Panc1 (cell line): ENCODE measurements at regions not wholly inside any gene's neighbourhood (a gene's known extent, or its start where the extent isn't known, plus 50 kb on each side); places are given as distances from the start of the nearest gene placed in this dataset.

Source experiments
- ATAC-seq: fragments of 200-7000 bp; cut with Tn5 transposase; 2 replicates; pipeline ENCODE4 v1.9.1; 2020; ENCODE audit warnings: mild to moderate bottlenecking, moderate library complexity
- BruUV-seq: library from RNA; stranded (reverse); fragments of 400-500 nt; replicated peaks from 2 replicates; lab custom pipeline; 2021; lab: Mats Ljungman, UMichigan
- CTCF ChIA-PET: fragments of 300-600 bp; sonication (Branson Sonifier 250); formaldehyde crosslinking; loops from one replicate; lab custom pipeline; 2022; ENCODE audit warnings: antibody characterized with exemption; lab: Charles Lee
- POLR2A ChIA-PET: fragments of 300-600 bp; sonication (Branson Sonifier 250); formaldehyde crosslinking; loops from one replicate; lab custom pipeline; 2022; ENCODE audit warnings: antibody characterized with exemption; lab: Charles Lee
- DNase-seq: peaks from one replicate; pipeline ENCODE4 v3.0.0-alpha.2; 2010; ENCODE audit warnings: low read depth, low spot score
- H3K27ac ChIP-seq: 2 replicates; pipeline ENCODE4 v1.5.1; 2011; ENCODE audit warnings: mild to moderate bottlenecking, low read length, inconsistent platforms
- H3K27me3 ChIP-seq: fragments of 200-500 bp; sonication (Bioruptor generic); 2 replicates; pipeline ENCODE4 v1.6.0; 2014; ENCODE audit warnings: low read length, inconsistent platforms; ENCODE audit not compliant: control insufficient read depth, insufficient read depth
- H3K36me3 ChIP-seq: fragments of 200-500 bp; sonication (Bioruptor generic); 2 replicates; pipeline ENCODE4 v1.5.1; 2014; ENCODE audit warnings: inconsistent platforms, mild to moderate bottlenecking, low read length, moderate library complexity; ENCODE audit not compliant: control insufficient read depth, insufficient read depth
- H3K4me1 ChIP-seq: 2 replicates; pipeline ENCODE4 v1.5.1; 2011; ENCODE audit warnings: inconsistent platforms, mild to moderate bottlenecking, low read length, moderate library complexity; ENCODE audit not compliant: control insufficient read depth, insufficient read depth
- H3K4me3 ChIP-seq, 2 experiments: 2 replicates each; pipeline ENCODE4 v1.5.1; 2011 to 2012; ENCODE audit warnings: low read depth in 2 of 2, low read length in 2 of 2, mild to moderate bottlenecking in 2 of 2, inconsistent platforms in 1 of 2, moderate library complexity in 1 of 2
- H3K9me3 ChIP-seq: fragments of 200-500 bp; sonication (Bioruptor generic); 2 replicates; pipeline ENCODE4 v1.5.1; 2014; ENCODE audit warnings: low read depth, mild to moderate bottlenecking, inconsistent platforms, low read length, moderate library complexity; ENCODE audit not compliant: control insufficient read depth, insufficient read depth
- POLR2AphosphoS5 ChIP-seq: IDR thresholded peaks from 2 replicates; pipeline ENCODE4 v1.6.1; 2012; ENCODE audit warnings: mild to moderate bottlenecking, low read depth, low read length, moderate library complexity
- SIN3A ChIP-seq: IDR thresholded peaks from 2 replicates; pipeline ENCODE4 v1.6.1; 2012; ENCODE audit warnings: low read depth, mild to moderate bottlenecking, low read length, moderate library complexity, borderline replicate concordance; ENCODE audit not compliant: insufficient read depth
- TCF7L2 ChIP-seq: IDR thresholded peaks from 2 replicates; pipeline ENCODE4 v1.6.1; 2011; ENCODE audit warnings: mild to moderate bottlenecking, low read depth, low read length, inconsistent platforms
- in situ Hi-C: cut with HindIII; loops from 2 replicates; pipeline ENCODE4 v1.10.0; 2016; ENCODE audit warnings: low sequenced_read_pairs, low pct_unique_long_range_greater_than_20kb
- intact Hi-C: fragments of 100-400 bp; cut with micrococcal nuclease; formaldehyde crosslinking; loops from one replicate; pipeline ENCODE4 v1.10.0; 2022; ENCODE audit not compliant: unreplicated experiment
- TF ChIP-seq, protein P1 (sequence below): fragments of 450-650 bp; IDR thresholded peaks from 2 replicates; pipeline ENCODE4 v1.5.1; 2017; ENCODE audit warnings: mild to moderate bottlenecking
- TF ChIP-seq, protein P2 (sequence below), 2 experiments: IDR thresholded peaks; 2 replicates each; pipeline ENCODE4 v1.6.1; 2011 to 2012; ENCODE audit warnings: low read depth in 2 of 2, control low read depth in 1 of 2, low read length in 1 of 2, mild to moderate bottlenecking in 1 of 2, moderate library complexity in 1 of 2; ENCODE audit not compliant: insufficient read depth in 1 of 2

DNA sequence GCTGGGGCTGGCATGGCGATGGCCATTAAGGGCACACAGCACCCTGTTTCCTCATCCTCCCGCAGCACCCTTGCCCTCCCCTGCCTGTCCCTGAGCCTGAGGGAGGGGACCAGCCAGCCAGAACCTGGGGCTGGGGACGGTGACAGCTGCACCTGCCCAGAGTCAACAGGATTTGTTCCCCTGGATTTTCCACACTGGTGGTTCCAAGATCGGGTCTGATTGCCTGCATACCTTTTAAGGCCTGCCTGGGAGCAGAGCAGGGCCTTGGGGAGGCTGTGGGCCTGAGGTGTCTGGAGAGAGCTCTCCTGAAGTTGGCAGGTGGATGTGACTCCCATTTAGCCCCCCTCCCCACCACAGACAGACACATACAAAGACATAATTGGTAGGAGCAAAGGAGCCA, 61.0 kb upstream of the C5orf58 start:
- H3K4me3 ChIP-seq: no peak overlapping the region
- no peak for TF ChIP-seq TCF7L2
- TF ChIP-seq SIN3A: no peak
- TF ChIP-seq POLR2AphosphoS5: no peak
- TF ChIP-seq, protein P1, sequence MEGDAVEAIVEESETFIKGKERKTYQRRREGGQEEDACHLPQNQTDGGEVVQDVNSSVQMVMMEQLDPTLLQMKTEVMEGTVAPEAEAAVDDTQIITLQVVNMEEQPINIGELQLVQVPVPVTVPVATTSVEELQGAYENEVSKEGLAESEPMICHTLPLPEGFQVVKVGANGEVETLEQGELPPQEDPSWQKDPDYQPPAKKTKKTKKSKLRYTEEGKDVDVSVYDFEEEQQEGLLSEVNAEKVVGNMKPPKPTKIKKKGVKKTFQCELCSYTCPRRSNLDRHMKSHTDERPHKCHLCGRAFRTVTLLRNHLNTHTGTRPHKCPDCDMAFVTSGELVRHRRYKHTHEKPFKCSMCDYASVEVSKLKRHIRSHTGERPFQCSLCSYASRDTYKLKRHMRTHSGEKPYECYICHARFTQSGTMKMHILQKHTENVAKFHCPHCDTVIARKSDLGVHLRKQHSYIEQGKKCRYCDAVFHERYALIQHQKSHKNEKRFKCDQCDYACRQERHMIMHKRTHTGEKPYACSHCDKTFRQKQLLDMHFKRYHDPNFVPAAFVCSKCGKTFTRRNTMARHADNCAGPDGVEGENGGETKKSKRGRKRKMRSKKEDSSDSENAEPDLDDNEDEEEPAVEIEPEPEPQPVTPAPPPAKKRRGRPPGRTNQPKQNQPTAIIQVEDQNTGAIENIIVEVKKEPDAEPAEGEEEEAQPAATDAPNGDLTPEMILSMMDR: no peak
- TF ChIP-seq, protein P2, sequence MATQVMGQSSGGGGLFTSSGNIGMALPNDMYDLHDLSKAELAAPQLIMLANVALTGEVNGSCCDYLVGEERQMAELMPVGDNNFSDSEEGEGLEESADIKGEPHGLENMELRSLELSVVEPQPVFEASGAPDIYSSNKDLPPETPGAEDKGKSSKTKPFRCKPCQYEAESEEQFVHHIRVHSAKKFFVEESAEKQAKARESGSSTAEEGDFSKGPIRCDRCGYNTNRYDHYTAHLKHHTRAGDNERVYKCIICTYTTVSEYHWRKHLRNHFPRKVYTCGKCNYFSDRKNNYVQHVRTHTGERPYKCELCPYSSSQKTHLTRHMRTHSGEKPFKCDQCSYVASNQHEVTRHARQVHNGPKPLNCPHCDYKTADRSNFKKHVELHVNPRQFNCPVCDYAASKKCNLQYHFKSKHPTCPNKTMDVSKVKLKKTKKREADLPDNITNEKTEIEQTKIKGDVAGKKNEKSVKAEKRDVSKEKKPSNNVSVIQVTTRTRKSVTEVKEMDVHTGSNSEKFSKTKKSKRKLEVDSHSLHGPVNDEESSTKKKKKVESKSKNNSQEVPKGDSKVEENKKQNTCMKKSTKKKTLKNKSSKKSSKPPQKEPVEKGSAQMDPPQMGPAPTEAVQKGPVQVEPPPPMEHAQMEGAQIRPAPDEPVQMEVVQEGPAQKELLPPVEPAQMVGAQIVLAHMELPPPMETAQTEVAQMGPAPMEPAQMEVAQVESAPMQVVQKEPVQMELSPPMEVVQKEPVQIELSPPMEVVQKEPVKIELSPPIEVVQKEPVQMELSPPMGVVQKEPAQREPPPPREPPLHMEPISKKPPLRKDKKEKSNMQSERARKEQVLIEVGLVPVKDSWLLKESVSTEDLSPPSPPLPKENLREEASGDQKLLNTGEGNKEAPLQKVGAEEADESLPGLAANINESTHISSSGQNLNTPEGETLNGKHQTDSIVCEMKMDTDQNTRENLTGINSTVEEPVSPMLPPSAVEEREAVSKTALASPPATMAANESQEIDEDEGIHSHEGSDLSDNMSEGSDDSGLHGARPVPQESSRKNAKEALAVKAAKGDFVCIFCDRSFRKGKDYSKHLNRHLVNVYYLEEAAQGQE (IDR thresholded peaks at IDR 0.05; ENCODE audit: insufficient read depth in 1 of 2, low read depth in 2 of 2, low read length in 1 of 2): no peak
- H3K4me1 ChIP-seq: peaks cover 23% of the 10 kb centered on the region
- ChIA-PET POLR2A (no interaction called here), CTCF (no interaction called here)
- no peaks in the 10 kb centered on the region for H3K36me3 ChIP-seq
- H3K27me3 ChIP-seq: no peaks in the 10 kb centered on the region
- no peaks in the 10 kb centered on the region for H3K9me3 ChIP-seq
- intact Hi-C loops: loop anchor here (5.0 kb wide), 1 partner anchor 60 kb away; no protein-coding TSS in a partner anchor
- DNase-seq: no peak
- H3K27ac ChIP-seq: peak overlapping the region; percentile 82; the same call in 1 of the 2 replicates
- no TSS peak for BruUV-seq
- no peak for ATAC-seq
- in situ Hi-C loops: no loop called here

GRCh38 chr5:170173227-170173626, 59.6 kb upstream of the C5orf58 start:
- no peak for DNase-seq
- H3K27me3 ChIP-seq: no peaks in the 10 kb centered on the region
- H3K4me3 ChIP-seq: no peak overlapping the region
- intact Hi-C loops: loop anchor here (5.0 kb wide), 1 partner anchor 61 kb away; no protein-coding TSS in a partner anchor
- CTCF ChIA-PET: interaction anchor here (0.5 kb wide), 1 partner anchor 103 kb away, joined by 3 read pairs; no protein-coding TSS in a partner anchor
- no peaks in the 10 kb centered on the region for H3K36me3 ChIP-seq
- POLR2A ChIA-PET: no interaction called here
- H3K27ac ChIP-seq: peak overlapping the region; percentile 82; the same call in 1 of the 2 replicates
- no peak for TF ChIP-seq POLR2AphosphoS5
- TF ChIP-seq TCF7L2: no peak
- TF ChIP-seq, protein P2 (IDR thresholded peaks at IDR 0.05; ENCODE audit: insufficient read depth in 1 of 2, low read depth in 2 of 2, low read length in 1 of 2): no peak
- TF ChIP-seq, protein P1: no peak
- no peak for TF ChIP-seq SIN3A
- peaks cover 37% of the 10 kb centered on the region for H3K4me1 ChIP-seq
- peak; percentile 76 for ATAC-seq
- no peaks in the 10 kb centered on the region for H3K9me3 ChIP-seq
- in situ Hi-C loops: no loop called here
- no TSS peak for BruUV-seq
